K562 (cell line): ENCODE measurements at regions not wholly inside any gene's neighbourhood (a gene's known extent, or its start where the extent isn't known, plus 50 kb on each side); places are given as distances from the start of the nearest gene placed in this dataset.

Source experiments
- ATAC-seq: fragments of 200-7000 bp; cut with Tn5 transposase; 3 replicates; pipeline ENCODE4 v1.9.1; 2020; ENCODE audit warnings: moderate library complexity
- BruUV-seq: library from RNA; stranded (reverse); fragments of 400-500 nt; replicated peaks from 2 replicates; lab custom pipeline; 2021; lab: Mats Ljungman, UMichigan
- CTCF ChIA-PET: fragments of 300-600 bp; formaldehyde crosslinking; extraction: SDS; loops from one replicate; lab custom pipeline; 2021; ENCODE audit warnings: low intra/inter-chr PET ratio; lab: Yijun Ruan, JAX
- POLR2A ChIA-PET: fragments of 300-600, 350-650 bp; sonication (Branson Sonifier 250); formaldehyde crosslinking; extraction: SDS; loops from one replicate; lab custom pipeline; 2021; ENCODE audit warnings: antibody characterized with exemption, inconsistent platforms; lab: Yijun Ruan, JAX
- DNase-seq, 4 experiments: peaks; one replicate each; pipeline versions ENCODE4 v3.0.0 to v3.0.0-alpha.2; 2011 to 2018; ENCODE audit warnings: low spot score in 3 of 4, mixed read lengths in 3 of 4; ENCODE audit errors: extremely low read depth in 1 of 4
- FAIRE-seq: peaks from 2 replicates; lab custom pipeline; 2011; peaks lifted over from hg19 to GRCh38; lab: Jason Lieb, UNC
- H2AFZ ChIP-seq: 2 replicates; pipeline ENCODE4 v1.6.0; 2011; ENCODE audit warnings: low read depth, low read length, control low read depth, inconsistent platforms
- H3K27ac ChIP-seq: fragments of 200-600 bp; 3 replicates; pipeline ENCODE4 v1.8.0; 2011; ENCODE audit warnings: low read depth, mild to moderate bottlenecking, control low read depth, inconsistent platforms, low read length, moderate library complexity, mixed read lengths; ENCODE audit errors: extremely low read depth
- H3K27me3 ChIP-seq, 2 experiments: fragments of 300-600 bp in 1 of 2; 2 replicates in 1 of 2; 3 replicates in 1 of 2; pipeline versions ENCODE4 v1.6.0 to v1.8.0; 2011; ENCODE audit warnings: inconsistent platforms in 2 of 2, low read length in 2 of 2, mild to moderate bottlenecking in 1 of 2, mixed read lengths in 1 of 2, moderate library complexity in 1 of 2; ENCODE audit not compliant: control insufficient read depth in 2 of 2, insufficient read depth in 2 of 2
- H3K36me3 ChIP-seq: fragments of 300-600 bp; 3 replicates; pipeline ENCODE4 v1.8.0; 2011; ENCODE audit warnings: mild to moderate bottlenecking, low read length, inconsistent platforms; ENCODE audit not compliant: control insufficient read depth, insufficient read depth
- H3K4me1 ChIP-seq, 2 experiments: fragments of 200-600 bp in 1 of 2; replicated peaks in 1 of 2; 2 replicates in 1 of 2; 3 replicates in 1 of 2; pipeline versions ENCODE4 v1.5.1 to v1.8.0; 2011; ENCODE audit warnings: inconsistent platforms in 2 of 2, low read length in 2 of 2, mild to moderate bottlenecking in 1 of 2, mixed read lengths in 1 of 2, moderate library complexity in 1 of 2; ENCODE audit not compliant: control insufficient read depth in 2 of 2, insufficient read depth in 2 of 2
- H3K4me2 ChIP-seq: 2 replicates; pipeline ENCODE4 v1.6.1; 2011; ENCODE audit warnings: low read length, control low read depth, inconsistent platforms, mixed read lengths; ENCODE audit not compliant: insufficient read depth
- H3K4me3 ChIP-seq: fragments of 200-600 bp; sonication (generic), shearing (Covaris generic); 2 replicates; pipeline ENCODE4 v1.5.1; 2016; ENCODE audit warnings: control low read depth, inconsistent platforms
- H3K79me2 ChIP-seq: fragments of 200-600 bp; 3 replicates; pipeline ENCODE4 v1.8.0; 2011; ENCODE audit warnings: low read length, inconsistent platforms; ENCODE audit not compliant: control insufficient read depth, insufficient read depth
- H3K9ac ChIP-seq, 2 experiments: 2 replicates each; pipeline versions ENCODE4 v1.6.0 to v1.6.1; 2011; ENCODE audit warnings: low read depth in 2 of 2, low read length in 2 of 2, control low read depth in 1 of 2, inconsistent platforms in 1 of 2, mild to moderate bottlenecking in 1 of 2, mixed read lengths in 1 of 2; ENCODE audit not compliant: insufficient read depth in 1 of 2
- H3K9me1 ChIP-seq: one replicate; pipeline ENCODE4 v1.6.0; 2011; ENCODE audit warnings: inconsistent platforms, mild to moderate bottlenecking, low read length, moderate library complexity; ENCODE audit not compliant: control insufficient read depth, insufficient read depth
- H3K9me3 ChIP-seq: replicated peaks from 2 replicates; pipeline ENCODE4 v1.5.1; 2011; ENCODE audit warnings: low read depth, low read length, inconsistent platforms; ENCODE audit not compliant: control insufficient read depth, insufficient read depth
- H4K20me1 ChIP-seq: replicated peaks from 2 replicates; pipeline ENCODE4 v1.6.1; 2011; ENCODE audit warnings: low read length, inconsistent platforms, mixed read lengths; ENCODE audit not compliant: control insufficient read depth, insufficient read depth
- EHMT2 ChIP-seq: fragments of 450-650 bp; IDR thresholded peaks from 2 replicates; pipeline ENCODE4 v1.6.1; 2018; ENCODE audit warnings: antibody characterized with exemption
- HDAC8 ChIP-seq: fragments of 450-650 bp; IDR thresholded peaks from 2 replicates; pipeline ENCODE4 v1.6.1; 2016; ENCODE audit warnings: mild to moderate bottlenecking, missing genetic modification characterization, moderate library complexity, missing compliant biosample characterization
- POLR2A ChIP-seq: fragments of 450-650 bp; conservative IDR thresholded peaks from 2 replicates; pipeline ENCODE4 v1.6.1; 2016
- XRCC4 ChIP-seq: IDR thresholded peaks from one replicate; pipeline ENCODE4 v1.6.1; 2011; ENCODE audit not compliant: insufficient read depth, insufficient read length; ENCODE audit errors: extremely low read depth
- ZFP36 ChIP-seq: fragments of 150-350 bp; IDR thresholded peaks from 2 replicates; pipeline ENCODE4 v1.6.1; 2018; ENCODE audit warnings: low read length, low read depth; ENCODE audit not compliant: partially characterized antibody
- ZNF586 ChIP-seq: fragments of 450-650 bp; formaldehyde crosslinking; conservative IDR thresholded peaks from 2 replicates; pipeline ENCODE4 v1.4.0; 2020; ENCODE audit warnings: mild to moderate bottlenecking, moderate library complexity
- WGBS: fragments of 100-300 bp; shearing (Covaris generic); methylation state at CpG from one replicate; pipeline ENCODE4 v1.1.6; 2016; ENCODE audit warnings: low coverage, mixed read lengths; ENCODE audit not compliant: insufficient coverage; ENCODE audit errors: missing lambda C conversion rate; 5-methylcytosine and 5-hydroxymethylcytosine counted together
- in situ Hi-C: fragments of 300-500 bp; cut with MboI; formaldehyde crosslinking; loops from 4 replicates; pipeline ENCODE4 v1.15.0; 2018; ENCODE audit warnings: inconsistent platforms, mixed read lengths
- intact Hi-C: fragments of 100-400 bp; cut with micrococcal nuclease; formaldehyde crosslinking; loops from 2 replicates; pipeline ENCODE4 v1.14.2; 2022
- TF ChIP-seq, protein P1 (sequence below): fragments of 450-650 bp; IDR thresholded peaks from 2 replicates; pipeline ENCODE4 v1.7.0; 2016; ENCODE audit warnings: borderline replicate concordance

DNA sequence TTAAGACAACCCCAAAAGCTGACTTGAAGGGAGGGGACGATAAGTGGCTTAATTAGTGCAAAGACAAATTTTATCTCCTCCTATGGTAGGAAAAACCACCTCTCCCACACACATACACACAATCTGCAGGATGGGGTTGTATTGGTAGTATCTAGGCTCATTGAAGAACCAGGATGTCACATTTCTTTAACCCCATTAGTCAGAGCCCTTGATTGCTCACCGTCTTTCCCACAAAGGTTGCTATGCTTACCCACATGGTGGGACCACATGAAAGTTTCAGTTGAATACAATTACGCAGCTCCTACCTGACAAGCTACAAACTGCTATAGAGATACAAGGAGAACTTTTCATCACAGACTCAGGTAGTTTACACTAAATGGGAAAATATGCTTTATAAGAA lies 765.0 kb upstream of the CELF4 start:
- H3K27ac ChIP-seq = no peak overlapping the region
- TF ChIP-seq ZNF586 (CRISPR knock-in tag) = no peak
- no peak for TF ChIP-seq XRCC4
- TF ChIP-seq HDAC8 (tag) = no peak
- TF ChIP-seq POLR2A = no peak
- TF ChIP-seq, protein P1, sequence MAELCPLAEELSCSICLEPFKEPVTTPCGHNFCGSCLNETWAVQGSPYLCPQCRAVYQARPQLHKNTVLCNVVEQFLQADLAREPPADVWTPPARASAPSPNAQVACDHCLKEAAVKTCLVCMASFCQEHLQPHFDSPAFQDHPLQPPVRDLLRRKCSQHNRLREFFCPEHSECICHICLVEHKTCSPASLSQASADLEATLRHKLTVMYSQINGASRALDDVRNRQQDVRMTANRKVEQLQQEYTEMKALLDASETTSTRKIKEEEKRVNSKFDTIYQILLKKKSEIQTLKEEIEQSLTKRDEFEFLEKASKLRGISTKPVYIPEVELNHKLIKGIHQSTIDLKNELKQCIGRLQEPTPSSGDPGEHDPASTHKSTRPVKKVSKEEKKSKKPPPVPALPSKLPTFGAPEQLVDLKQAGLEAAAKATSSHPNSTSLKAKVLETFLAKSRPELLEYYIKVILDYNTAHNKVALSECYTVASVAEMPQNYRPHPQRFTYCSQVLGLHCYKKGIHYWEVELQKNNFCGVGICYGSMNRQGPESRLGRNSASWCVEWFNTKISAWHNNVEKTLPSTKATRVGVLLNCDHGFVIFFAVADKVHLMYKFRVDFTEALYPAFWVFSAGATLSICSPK = no peak
- no peak for TF ChIP-seq EHMT2
- no peak for TF ChIP-seq ZFP36
- no peak for DNase-seq
- H3K4me2 ChIP-seq = no peak overlapping the region
- CTCF ChIA-PET = no interaction called here
- H3K9me1 ChIP-seq = no peaks in the 10 kb centered on the region
- no peaks in the 10 kb centered on the region for H4K20me1 ChIP-seq
- H3K36me3 ChIP-seq = no peaks in the 10 kb centered on the region
- no peaks in the 10 kb centered on the region for H3K27me3 ChIP-seq
- no peak overlapping the region for H2AFZ ChIP-seq
- no peak overlapping the region for H3K9ac ChIP-seq
- ATAC-seq = no peak
- in situ Hi-C loops (no loop called here), intact Hi-C loops (no loop called here)
- no peak overlapping the region for H3K4me3 ChIP-seq
- no peak for FAIRE-seq
- POLR2A ChIA-PET = no interaction called here
- WGBS = 2% methylated on average over 3 of the region's 3 CpGs
- H3K9me3 ChIP-seq = no peaks in the 10 kb centered on the region
- H3K79me2 ChIP-seq = no peaks in the 10 kb centered on the region
- H3K4me1 ChIP-seq = no peaks in the 10 kb centered on the region
- no TSS peak for BruUV-seq
